ENCODE measurements at regions not wholly inside any gene's neighbourhood (a gene's known extent, or its start where the extent isn't known, plus 50 kb on each side); places are given as distances from the start of the nearest gene placed in this dataset.

DNA sequence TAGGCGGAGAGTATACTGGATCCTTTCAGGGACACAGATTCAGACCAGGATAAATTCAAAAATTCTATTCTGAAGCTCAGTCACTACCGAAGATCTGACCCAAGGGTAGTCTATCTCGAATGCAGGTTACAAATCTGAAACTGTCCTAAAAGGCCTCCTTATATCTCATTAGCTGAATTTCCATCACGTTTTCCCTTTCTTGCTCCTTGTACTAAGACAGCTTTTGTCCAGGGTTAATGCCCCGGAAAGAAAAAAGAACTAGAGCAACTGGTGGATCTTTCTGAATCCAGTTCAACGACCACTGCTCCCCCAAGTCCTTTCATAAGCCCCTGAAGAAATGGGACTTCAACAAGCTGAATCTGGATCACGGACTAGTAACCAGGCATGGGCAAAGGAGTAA, 97.5 kb upstream of the CCDC85A start:
- TF ChIP-seq, protein P1, sequence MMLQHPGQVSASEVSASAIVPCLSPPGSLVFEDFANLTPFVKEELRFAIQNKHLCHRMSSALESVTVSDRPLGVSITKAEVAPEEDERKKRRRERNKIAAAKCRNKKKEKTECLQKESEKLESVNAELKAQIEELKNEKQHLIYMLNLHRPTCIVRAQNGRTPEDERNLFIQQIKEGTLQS (CRISPR knock-in tag; conservative IDR thresholded peaks at IDR 0.05), result no peak
- no peak for TF ChIP-seq ZNF263 (CRISPR knock-in tag; IDR thresholded peaks at IDR 0.05; ENCODE audit: low read depth)
- TF ChIP-seq, protein P2, sequence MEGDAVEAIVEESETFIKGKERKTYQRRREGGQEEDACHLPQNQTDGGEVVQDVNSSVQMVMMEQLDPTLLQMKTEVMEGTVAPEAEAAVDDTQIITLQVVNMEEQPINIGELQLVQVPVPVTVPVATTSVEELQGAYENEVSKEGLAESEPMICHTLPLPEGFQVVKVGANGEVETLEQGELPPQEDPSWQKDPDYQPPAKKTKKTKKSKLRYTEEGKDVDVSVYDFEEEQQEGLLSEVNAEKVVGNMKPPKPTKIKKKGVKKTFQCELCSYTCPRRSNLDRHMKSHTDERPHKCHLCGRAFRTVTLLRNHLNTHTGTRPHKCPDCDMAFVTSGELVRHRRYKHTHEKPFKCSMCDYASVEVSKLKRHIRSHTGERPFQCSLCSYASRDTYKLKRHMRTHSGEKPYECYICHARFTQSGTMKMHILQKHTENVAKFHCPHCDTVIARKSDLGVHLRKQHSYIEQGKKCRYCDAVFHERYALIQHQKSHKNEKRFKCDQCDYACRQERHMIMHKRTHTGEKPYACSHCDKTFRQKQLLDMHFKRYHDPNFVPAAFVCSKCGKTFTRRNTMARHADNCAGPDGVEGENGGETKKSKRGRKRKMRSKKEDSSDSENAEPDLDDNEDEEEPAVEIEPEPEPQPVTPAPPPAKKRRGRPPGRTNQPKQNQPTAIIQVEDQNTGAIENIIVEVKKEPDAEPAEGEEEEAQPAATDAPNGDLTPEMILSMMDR (IDR thresholded peaks at IDR 0.05), result no peak
